Kidney epithelial cell (primary cell): ENCODE measurements at regions not wholly inside any gene's neighbourhood (a gene's known extent, or its start where the extent isn't known, plus 50 kb on each side); places are given as distances from the start of the nearest gene placed in this dataset.

Experiments used
- DNase-seq: peaks from one replicate; pipeline ENCODE4 v3.0.0-alpha.2; 2010; ENCODE audit warnings: low read depth
- H3K27me3 ChIP-seq: 2 replicates; pipeline ENCODE4 v1.6.0; 2011; ENCODE audit warnings: low read length; ENCODE audit not compliant: control insufficient read depth, insufficient read depth
- H3K36me3 ChIP-seq: 2 replicates; pipeline ENCODE4 v1.5.1; 2011; ENCODE audit warnings: low read length; ENCODE audit not compliant: control insufficient read depth, insufficient read depth
- H3K4me3 ChIP-seq: 2 replicates; pipeline ENCODE4 v1.5.1; 2011; ENCODE audit warnings: low read depth, mild to moderate bottlenecking, control low read depth, low read length
- TF ChIP-seq, protein P1 (sequence below): IDR thresholded peaks from 2 replicates; pipeline ENCODE4 v1.5.1; 2011; ENCODE audit warnings: mild to moderate bottlenecking, moderate library complexity, low read length, control low read depth, inconsistent platforms; ENCODE audit not compliant: insufficient read depth, poor library complexity, severe bottlenecking

DNA sequence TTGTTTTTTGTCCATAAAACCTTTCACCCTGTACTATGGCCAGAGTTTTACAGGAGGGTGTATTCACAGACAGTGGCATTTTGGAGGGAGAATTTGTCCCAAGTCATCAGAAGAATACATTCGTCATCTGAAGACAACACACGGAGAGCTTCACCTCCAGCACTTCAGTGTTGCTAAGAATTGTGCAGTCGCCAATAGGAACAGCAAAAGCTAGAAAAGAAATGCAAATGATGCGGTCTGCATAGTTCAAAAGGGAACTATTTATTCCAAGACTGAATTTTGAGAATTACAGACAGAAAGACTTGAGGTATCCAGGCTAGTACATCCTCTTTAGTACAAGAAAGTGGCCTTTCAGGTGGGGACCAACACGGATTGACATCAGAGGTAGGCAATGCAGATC, 399.2 kb upstream of the KIF2A start:
- no peak overlapping the region for H3K4me3 ChIP-seq
- TF ChIP-seq, protein P1, sequence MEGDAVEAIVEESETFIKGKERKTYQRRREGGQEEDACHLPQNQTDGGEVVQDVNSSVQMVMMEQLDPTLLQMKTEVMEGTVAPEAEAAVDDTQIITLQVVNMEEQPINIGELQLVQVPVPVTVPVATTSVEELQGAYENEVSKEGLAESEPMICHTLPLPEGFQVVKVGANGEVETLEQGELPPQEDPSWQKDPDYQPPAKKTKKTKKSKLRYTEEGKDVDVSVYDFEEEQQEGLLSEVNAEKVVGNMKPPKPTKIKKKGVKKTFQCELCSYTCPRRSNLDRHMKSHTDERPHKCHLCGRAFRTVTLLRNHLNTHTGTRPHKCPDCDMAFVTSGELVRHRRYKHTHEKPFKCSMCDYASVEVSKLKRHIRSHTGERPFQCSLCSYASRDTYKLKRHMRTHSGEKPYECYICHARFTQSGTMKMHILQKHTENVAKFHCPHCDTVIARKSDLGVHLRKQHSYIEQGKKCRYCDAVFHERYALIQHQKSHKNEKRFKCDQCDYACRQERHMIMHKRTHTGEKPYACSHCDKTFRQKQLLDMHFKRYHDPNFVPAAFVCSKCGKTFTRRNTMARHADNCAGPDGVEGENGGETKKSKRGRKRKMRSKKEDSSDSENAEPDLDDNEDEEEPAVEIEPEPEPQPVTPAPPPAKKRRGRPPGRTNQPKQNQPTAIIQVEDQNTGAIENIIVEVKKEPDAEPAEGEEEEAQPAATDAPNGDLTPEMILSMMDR = no peak
- H3K36me3 ChIP-seq = no peaks in the 10 kb centered on the region
- DNase-seq = no peak
- no peaks in the 10 kb centered on the region for H3K27me3 ChIP-seq

DNA sequence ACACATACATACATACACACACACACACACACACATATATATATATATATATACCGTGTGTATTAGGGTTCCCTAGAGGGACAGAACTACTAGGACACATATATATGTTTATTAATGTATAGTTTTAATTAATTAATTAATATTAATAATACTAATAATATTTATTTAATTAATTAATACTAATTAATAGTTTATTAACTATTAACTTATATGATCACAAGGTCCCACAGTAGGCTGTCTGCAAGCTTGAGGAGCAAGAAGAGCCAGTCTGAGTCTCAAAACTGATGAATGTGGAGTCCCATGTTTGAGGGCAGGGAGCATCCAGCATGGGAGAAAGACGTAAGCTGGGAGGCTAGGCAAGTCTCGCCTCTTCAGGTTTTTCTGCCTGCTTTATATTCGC, 398.0 kb upstream of the KIF2A start:
- Histone ChIP-seq H3K36me3 (no peaks in the 10 kb centered on the region), H3K27me3 (no peaks in the 10 kb centered on the region), H3K4me3 (no peak overlapping the region)
- DNase-seq = no peak
- TF ChIP-seq, protein P1 = no peak

DNA sequence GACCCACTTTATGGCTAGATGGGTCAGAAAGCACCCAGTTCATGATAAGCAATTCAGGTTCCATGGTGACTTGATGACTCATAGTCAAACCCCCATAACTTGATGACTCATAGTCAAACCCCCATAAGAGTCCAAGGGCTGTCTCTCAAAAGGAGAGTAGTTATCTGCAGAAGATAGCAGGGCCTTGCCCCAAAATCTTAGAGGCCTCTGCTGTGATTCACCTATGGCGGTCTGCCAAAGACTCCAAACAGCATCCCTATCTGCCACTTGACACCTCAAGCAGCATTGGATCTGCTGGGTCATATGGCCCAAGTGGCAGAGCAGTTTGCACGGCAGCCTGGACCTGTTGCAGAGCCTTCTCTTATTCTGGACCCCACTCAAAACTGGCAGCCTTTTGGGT, 395.2 kb upstream of the KIF2A start:
- no peak for DNase-seq
- TF ChIP-seq, protein P1 = no peak
- H3K36me3 ChIP-seq = no peaks in the 10 kb centered on the region
- H3K4me3 ChIP-seq = no peak overlapping the region
- H3K27me3 ChIP-seq = no peaks in the 10 kb centered on the region

DNA sequence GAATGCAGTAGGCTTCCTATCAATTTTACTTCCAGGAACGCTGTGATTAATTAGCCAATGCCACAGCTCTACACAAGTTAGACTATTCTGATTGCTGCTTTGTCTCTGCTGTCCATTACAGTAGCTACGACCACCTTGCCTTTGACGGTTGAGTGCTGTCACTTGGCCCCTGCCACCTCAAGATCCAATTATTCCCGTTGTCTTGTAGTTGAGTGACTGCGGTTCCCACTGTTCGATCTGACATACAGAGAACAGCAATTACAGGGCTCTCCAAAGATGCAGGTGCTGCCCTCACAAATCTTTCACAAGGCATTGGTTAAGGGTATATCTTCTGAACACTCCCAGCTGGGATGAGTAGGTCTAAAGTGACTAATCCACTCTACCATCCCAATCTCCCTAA, 393.4 kb upstream of the KIF2A start:
- Histone ChIP-seq H3K4me3 (no peak overlapping the region), H3K36me3 (no peaks in the 10 kb centered on the region), H3K27me3 (no peaks in the 10 kb centered on the region)
- TF ChIP-seq, protein P1 = no peak
- no peak for DNase-seq

DNA sequence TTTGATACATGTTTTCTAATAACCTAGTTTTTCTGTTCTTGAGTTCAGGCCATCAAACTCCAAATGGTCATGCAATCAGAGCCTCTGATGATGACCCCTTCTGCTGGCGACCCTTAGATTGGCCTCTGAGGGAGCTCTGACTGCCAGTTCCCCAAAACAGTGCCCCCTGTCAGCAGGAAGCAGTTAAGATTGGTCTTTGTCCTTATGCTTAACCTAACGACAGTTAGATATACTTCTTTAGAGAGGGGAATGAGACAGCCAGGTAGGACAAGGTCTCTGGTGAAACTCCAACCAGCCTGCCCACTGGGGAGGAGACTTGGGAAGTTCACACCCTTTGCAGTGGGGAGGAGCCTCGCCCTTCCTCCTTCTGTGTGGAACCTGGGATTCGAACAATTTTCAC, 390.4 kb upstream of the KIF2A start:
- DNase-seq = no peak
- Histone ChIP-seq H3K27me3 (no peaks in the 10 kb centered on the region), H3K4me3 (no peak overlapping the region), H3K36me3 (no peaks in the 10 kb centered on the region)
- TF ChIP-seq, protein P1 = no peak
